ENCODE measurements at regions not wholly inside any gene's neighbourhood (a gene's known extent, or its start where the extent isn't known, plus 50 kb on each side); places are given as distances from the start of the nearest gene placed in this dataset.

DNA sequence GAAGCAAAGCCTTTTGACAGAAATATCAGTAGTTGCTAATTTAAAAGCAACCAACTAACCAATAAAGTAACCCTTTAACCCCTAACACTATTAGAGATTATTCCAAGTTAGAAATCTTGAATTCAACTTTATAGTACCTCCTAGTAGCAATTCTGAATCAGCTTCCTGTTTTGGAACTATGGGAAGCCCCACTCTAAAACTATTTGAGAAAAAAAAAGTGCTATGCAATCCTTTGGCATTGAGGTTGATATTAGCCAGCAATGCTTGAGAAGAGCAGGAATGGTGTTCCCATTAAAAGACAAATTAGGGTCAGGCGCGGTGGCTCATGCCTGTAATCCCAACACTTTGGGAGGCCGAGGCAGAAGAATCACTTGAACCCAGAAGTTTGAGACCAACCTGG lies 306.2 kb upstream of the ZFP64 start:
- TF ChIP-seq, protein P1, sequence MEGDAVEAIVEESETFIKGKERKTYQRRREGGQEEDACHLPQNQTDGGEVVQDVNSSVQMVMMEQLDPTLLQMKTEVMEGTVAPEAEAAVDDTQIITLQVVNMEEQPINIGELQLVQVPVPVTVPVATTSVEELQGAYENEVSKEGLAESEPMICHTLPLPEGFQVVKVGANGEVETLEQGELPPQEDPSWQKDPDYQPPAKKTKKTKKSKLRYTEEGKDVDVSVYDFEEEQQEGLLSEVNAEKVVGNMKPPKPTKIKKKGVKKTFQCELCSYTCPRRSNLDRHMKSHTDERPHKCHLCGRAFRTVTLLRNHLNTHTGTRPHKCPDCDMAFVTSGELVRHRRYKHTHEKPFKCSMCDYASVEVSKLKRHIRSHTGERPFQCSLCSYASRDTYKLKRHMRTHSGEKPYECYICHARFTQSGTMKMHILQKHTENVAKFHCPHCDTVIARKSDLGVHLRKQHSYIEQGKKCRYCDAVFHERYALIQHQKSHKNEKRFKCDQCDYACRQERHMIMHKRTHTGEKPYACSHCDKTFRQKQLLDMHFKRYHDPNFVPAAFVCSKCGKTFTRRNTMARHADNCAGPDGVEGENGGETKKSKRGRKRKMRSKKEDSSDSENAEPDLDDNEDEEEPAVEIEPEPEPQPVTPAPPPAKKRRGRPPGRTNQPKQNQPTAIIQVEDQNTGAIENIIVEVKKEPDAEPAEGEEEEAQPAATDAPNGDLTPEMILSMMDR (IDR thresholded peaks at IDR 0.05; ENCODE audit: poor library complexity, severe bottlenecking), result no peak
- TF ChIP-seq EZH2 (IDR thresholded peaks at IDR 0.05; ENCODE audit: borderline replicate concordance, insufficient read depth, low read length, poor library complexity, severe bottlenecking) (no peak), RAD21 (conservative IDR thresholded peaks at IDR 0.05) (no peak), MXI1 (conservative IDR thresholded peaks at IDR 0.05; ENCODE audit: poor library complexity, severe bottlenecking) (no peak), TAF1 (IDR thresholded peaks at IDR 0.05; ENCODE audit: low read depth) (no peak), POLR2AphosphoS5 (IDR thresholded peaks at IDR 0.05) (no peak), EP300 (conservative IDR thresholded peaks at IDR 0.05; ENCODE audit: poor library complexity, severe bottlenecking) (no peak), SMC3 (conservative IDR thresholded peaks at IDR 0.05; ENCODE audit: poor library complexity) (no peak)
- TF ChIP-seq, protein P2, sequence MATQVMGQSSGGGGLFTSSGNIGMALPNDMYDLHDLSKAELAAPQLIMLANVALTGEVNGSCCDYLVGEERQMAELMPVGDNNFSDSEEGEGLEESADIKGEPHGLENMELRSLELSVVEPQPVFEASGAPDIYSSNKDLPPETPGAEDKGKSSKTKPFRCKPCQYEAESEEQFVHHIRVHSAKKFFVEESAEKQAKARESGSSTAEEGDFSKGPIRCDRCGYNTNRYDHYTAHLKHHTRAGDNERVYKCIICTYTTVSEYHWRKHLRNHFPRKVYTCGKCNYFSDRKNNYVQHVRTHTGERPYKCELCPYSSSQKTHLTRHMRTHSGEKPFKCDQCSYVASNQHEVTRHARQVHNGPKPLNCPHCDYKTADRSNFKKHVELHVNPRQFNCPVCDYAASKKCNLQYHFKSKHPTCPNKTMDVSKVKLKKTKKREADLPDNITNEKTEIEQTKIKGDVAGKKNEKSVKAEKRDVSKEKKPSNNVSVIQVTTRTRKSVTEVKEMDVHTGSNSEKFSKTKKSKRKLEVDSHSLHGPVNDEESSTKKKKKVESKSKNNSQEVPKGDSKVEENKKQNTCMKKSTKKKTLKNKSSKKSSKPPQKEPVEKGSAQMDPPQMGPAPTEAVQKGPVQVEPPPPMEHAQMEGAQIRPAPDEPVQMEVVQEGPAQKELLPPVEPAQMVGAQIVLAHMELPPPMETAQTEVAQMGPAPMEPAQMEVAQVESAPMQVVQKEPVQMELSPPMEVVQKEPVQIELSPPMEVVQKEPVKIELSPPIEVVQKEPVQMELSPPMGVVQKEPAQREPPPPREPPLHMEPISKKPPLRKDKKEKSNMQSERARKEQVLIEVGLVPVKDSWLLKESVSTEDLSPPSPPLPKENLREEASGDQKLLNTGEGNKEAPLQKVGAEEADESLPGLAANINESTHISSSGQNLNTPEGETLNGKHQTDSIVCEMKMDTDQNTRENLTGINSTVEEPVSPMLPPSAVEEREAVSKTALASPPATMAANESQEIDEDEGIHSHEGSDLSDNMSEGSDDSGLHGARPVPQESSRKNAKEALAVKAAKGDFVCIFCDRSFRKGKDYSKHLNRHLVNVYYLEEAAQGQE (IDR thresholded peaks at IDR 0.05; ENCODE audit: borderline replicate concordance), result no peak
